ENCODE measurements at regions not wholly inside any gene's neighbourhood (a gene's known extent, or its start where the extent isn't known, plus 50 kb on each side); places are given as distances from the start of the nearest gene placed in this dataset.
"Not testable (repeated sequence)": the region's sequence is repeated elsewhere in the genome, so short reads cannot be mapped to it uniquely, and the experiment has no call there.

DNA sequence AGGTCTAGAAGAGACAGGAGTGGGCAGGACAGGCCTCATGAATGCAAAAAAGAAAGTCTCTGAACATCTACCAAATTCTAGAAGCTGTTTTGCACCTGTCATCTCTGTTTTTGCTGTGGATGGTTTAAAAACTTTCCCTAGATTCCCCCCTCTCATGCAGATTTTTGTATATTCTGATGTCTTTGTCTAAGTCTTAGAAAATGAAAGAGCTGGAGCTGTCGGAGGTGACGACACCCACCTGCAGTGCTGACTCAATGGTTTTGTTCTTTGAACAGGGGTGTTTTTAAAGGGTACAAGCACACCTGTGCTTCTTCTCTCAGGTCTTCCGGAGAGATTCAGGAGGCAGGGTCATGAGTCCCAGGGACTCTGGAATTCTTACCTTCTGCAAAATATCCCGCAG, 128.2 kb upstream of the ALDH3B2 start:
- TF ChIP-seq, protein P1, sequence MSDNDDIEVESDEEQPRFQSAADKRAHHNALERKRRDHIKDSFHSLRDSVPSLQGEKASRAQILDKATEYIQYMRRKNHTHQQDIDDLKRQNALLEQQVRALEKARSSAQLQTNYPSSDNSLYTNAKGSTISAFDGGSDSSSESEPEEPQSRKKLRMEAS (IDR thresholded peaks at IDR 0.05): not testable (repeated sequence)
- TF ChIP-seq, protein P2, sequence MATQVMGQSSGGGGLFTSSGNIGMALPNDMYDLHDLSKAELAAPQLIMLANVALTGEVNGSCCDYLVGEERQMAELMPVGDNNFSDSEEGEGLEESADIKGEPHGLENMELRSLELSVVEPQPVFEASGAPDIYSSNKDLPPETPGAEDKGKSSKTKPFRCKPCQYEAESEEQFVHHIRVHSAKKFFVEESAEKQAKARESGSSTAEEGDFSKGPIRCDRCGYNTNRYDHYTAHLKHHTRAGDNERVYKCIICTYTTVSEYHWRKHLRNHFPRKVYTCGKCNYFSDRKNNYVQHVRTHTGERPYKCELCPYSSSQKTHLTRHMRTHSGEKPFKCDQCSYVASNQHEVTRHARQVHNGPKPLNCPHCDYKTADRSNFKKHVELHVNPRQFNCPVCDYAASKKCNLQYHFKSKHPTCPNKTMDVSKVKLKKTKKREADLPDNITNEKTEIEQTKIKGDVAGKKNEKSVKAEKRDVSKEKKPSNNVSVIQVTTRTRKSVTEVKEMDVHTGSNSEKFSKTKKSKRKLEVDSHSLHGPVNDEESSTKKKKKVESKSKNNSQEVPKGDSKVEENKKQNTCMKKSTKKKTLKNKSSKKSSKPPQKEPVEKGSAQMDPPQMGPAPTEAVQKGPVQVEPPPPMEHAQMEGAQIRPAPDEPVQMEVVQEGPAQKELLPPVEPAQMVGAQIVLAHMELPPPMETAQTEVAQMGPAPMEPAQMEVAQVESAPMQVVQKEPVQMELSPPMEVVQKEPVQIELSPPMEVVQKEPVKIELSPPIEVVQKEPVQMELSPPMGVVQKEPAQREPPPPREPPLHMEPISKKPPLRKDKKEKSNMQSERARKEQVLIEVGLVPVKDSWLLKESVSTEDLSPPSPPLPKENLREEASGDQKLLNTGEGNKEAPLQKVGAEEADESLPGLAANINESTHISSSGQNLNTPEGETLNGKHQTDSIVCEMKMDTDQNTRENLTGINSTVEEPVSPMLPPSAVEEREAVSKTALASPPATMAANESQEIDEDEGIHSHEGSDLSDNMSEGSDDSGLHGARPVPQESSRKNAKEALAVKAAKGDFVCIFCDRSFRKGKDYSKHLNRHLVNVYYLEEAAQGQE (IDR thresholded peaks at IDR 0.05): not testable (repeated sequence)
- TF ChIP-seq, protein P3, sequence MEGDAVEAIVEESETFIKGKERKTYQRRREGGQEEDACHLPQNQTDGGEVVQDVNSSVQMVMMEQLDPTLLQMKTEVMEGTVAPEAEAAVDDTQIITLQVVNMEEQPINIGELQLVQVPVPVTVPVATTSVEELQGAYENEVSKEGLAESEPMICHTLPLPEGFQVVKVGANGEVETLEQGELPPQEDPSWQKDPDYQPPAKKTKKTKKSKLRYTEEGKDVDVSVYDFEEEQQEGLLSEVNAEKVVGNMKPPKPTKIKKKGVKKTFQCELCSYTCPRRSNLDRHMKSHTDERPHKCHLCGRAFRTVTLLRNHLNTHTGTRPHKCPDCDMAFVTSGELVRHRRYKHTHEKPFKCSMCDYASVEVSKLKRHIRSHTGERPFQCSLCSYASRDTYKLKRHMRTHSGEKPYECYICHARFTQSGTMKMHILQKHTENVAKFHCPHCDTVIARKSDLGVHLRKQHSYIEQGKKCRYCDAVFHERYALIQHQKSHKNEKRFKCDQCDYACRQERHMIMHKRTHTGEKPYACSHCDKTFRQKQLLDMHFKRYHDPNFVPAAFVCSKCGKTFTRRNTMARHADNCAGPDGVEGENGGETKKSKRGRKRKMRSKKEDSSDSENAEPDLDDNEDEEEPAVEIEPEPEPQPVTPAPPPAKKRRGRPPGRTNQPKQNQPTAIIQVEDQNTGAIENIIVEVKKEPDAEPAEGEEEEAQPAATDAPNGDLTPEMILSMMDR (IDR thresholded peaks at IDR 0.05; ENCODE audit: low read depth, low read length, missing input control): not testable (repeated sequence)
- TF ChIP-seq FOXA1 (IDR thresholded peaks at IDR 0.05); JUND (IDR thresholded peaks at IDR 0.05); RAD21 (IDR thresholded peaks at IDR 0.05); ZBTB33 (IDR thresholded peaks at IDR 0.05); SP1 (IDR thresholded peaks at IDR 0.05); YY1 (IDR thresholded peaks at IDR 0.05); GABPA (IDR thresholded peaks at IDR 0.05 in 1 of 2, conservative IDR thresholded peaks at IDR 0.05 in 1 of 2); FOXA2 (IDR thresholded peaks at IDR 0.05); EGR1 (IDR thresholded peaks at IDR 0.05; ENCODE audit: low read depth in 2 of 2); NR2F2 (IDR thresholded peaks at IDR 0.05): not testable (repeated sequence)

All from liver (tissue), 3 donors.